A673 (cell line): ENCODE measurements at regions not wholly inside any gene's neighbourhood (a gene's known extent, or its start where the extent isn't known, plus 50 kb on each side); places are given as distances from the start of the nearest gene placed in this dataset.

Experiments used
- BruUV-seq: library from RNA; stranded (reverse); fragments of 400-500 nt; replicated peaks from 2 replicates; lab custom pipeline; 2021; lab: Mats Ljungman, UMichigan
- CTCF ChIA-PET: fragments of 300-600 bp; sonication (Branson Sonifier 250); formaldehyde crosslinking; loops from one replicate; lab custom pipeline; 2022; ENCODE audit warnings: antibody characterized with exemption; lab: Charles Lee
- POLR2A ChIA-PET: fragments of 300-600 bp; sonication (Branson Sonifier 250); formaldehyde crosslinking; loops from one replicate; lab custom pipeline; 2022; ENCODE audit warnings: antibody characterized with exemption; ENCODE audit not compliant: low non-redundant PET; lab: Charles Lee
- DNase-seq: peaks from one replicate; pipeline ENCODE4 v3.0.0-alpha.2; 2015; ENCODE audit warnings: low spot score
- H3K27ac ChIP-seq: fragments of 200-600 bp; sonication (generic); 2 replicates; pipeline ENCODE4 v1.5.1; 2016; ENCODE audit warnings: mixed run types, low read depth, mild to moderate bottlenecking, mixed read lengths, antibody characterized with exemption, low read length; ENCODE audit not compliant: poor library complexity, severe bottlenecking
- H3K27me3 ChIP-seq: fragments of 200-600 bp; sonication (generic); replicated peaks from 2 replicates; pipeline ENCODE4 v1.6.1; 2017; ENCODE audit warnings: mixed run types, low read depth, mild to moderate bottlenecking, mixed read lengths, antibody characterized with exemption, low read length; ENCODE audit not compliant: insufficient read depth, poor library complexity
- H3K36me3 ChIP-seq: fragments of 200-600 bp; sonication (generic); 2 replicates; pipeline ENCODE4 v1.6.1; 2016; ENCODE audit warnings: mixed run types, mild to moderate bottlenecking, mixed read lengths, antibody characterized with exemption, low read length; ENCODE audit not compliant: insufficient read depth, poor library complexity, severe bottlenecking
- H3K4me1 ChIP-seq: fragments of 200-600 bp; sonication (generic); 2 replicates; pipeline ENCODE4 v1.6.1; 2017; ENCODE audit warnings: mixed run types, mild to moderate bottlenecking, mixed read lengths, antibody characterized with exemption, low read length; ENCODE audit not compliant: insufficient read depth, poor library complexity, severe bottlenecking
- H3K4me3 ChIP-seq: fragments of 200-600 bp; sonication (generic); 2 replicates; pipeline ENCODE4 v1.5.1; 2016; ENCODE audit warnings: low read depth, mixed run types, mild to moderate bottlenecking, mixed read lengths, low read length; ENCODE audit not compliant: poor library complexity, severe bottlenecking
- H3K9me3 ChIP-seq: fragments of 200-600 bp; sonication (generic); 2 replicates; pipeline ENCODE4 v1.6.1; 2016; ENCODE audit warnings: mixed run types, low read depth, mild to moderate bottlenecking, mixed read lengths, antibody characterized with exemption, low read length; ENCODE audit not compliant: poor library complexity, severe bottlenecking
- EZH2 ChIP-seq: fragments of 200-600 bp; sonication (generic); IDR thresholded peaks from 2 replicates; pipeline ENCODE4 v1.6.1; 2017; ENCODE audit warnings: borderline replicate concordance, low read depth, mild to moderate bottlenecking, mixed read lengths, antibody characterized with exemption, low read length; ENCODE audit not compliant: poor library complexity, severe bottlenecking
- intact Hi-C: fragments of 100-400 bp; cut with micrococcal nuclease; formaldehyde crosslinking; loops from one replicate; pipeline ENCODE4 v1.10.0; 2022; ENCODE audit not compliant: unreplicated experiment
- TF ChIP-seq, protein P1 (sequence below): fragments of 300-800, 200-600 bp; sonication (generic); conservative IDR thresholded peaks from 2 replicates; pipeline ENCODE4 v1.5.1; 2017; ENCODE audit warnings: low read depth, mild to moderate bottlenecking, antibody characterized with exemption, low read length, moderate library complexity, mixed read lengths

DNA sequence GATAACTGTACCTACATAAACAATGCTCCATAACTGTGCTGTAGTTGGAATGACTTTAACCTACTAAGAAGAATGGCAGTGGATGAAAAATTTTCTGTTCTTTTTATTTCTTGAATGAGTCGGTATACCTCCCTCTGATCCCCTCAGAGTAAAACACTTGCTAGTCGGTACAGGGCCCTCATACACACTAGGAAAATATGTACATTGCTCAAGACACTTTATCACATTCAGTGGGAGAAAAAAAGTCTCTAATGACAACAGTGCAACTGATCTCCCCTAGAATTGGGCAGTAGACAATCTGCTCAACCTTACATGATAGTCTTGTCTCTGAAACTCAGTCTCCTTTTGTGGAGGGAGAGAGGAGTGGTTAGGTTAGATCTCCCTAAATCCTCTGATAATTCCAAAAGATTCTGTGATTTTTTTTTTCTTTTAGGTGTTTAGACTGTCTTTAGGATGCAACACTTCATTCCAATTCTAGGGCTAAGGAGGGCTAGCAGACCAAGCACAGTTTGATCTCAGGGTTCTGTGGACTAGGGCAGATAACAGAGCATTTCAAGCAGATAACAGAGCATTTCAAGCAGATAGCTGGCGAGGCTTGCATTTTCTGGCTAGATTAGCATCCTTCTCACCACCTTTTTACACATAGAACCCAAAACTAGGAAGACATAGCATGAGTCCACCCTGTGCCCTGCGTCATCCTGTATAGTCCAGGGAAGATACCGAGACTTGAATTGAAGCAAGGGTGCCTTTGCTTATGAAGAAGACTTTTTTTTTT, 100.3 kb upstream of the TNFAIP3 start:
- no peak for DNase-seq
- Histone ChIP-seq H3K27ac (no peak overlapping the region), H3K9me3 (no peaks in the 10 kb centered on the region), H3K4me3 (no peak overlapping the region), H3K27me3 (no peaks in the 10 kb centered on the region), H3K36me3 (no peaks in the 10 kb centered on the region), H3K4me1 (no peaks in the 10 kb centered on the region)
- POLR2A ChIA-PET: no interaction called here
- TF ChIP-seq EZH2: no peak
- TF ChIP-seq, protein P1, sequence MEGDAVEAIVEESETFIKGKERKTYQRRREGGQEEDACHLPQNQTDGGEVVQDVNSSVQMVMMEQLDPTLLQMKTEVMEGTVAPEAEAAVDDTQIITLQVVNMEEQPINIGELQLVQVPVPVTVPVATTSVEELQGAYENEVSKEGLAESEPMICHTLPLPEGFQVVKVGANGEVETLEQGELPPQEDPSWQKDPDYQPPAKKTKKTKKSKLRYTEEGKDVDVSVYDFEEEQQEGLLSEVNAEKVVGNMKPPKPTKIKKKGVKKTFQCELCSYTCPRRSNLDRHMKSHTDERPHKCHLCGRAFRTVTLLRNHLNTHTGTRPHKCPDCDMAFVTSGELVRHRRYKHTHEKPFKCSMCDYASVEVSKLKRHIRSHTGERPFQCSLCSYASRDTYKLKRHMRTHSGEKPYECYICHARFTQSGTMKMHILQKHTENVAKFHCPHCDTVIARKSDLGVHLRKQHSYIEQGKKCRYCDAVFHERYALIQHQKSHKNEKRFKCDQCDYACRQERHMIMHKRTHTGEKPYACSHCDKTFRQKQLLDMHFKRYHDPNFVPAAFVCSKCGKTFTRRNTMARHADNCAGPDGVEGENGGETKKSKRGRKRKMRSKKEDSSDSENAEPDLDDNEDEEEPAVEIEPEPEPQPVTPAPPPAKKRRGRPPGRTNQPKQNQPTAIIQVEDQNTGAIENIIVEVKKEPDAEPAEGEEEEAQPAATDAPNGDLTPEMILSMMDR: no peak
- no TSS peak for BruUV-seq
- CTCF ChIA-PET: no interaction called here
- intact Hi-C loops: no loop called here

DNA sequence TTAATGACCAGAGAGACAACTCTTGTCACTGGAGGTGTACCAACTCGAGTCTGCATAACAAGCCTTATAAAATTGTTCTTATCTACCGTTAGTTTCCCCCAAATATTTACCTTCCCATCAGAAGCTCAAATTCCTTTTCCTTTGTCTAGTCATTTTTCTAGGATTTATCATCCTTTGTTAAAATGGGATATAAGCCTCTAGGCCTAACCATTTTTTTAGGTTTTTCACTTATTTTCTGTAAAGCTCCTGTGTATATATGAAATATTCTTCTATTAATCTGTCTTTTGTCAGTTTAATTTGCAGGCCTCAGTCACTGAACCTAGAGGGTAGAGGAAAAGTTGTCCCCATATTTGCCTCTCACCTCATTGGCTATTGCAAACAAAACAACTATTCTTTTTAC, 99.6 kb upstream of the TNFAIP3 start:
- no peaks in the 10 kb centered on the region for H3K9me3 ChIP-seq
- H3K27me3 ChIP-seq: no peaks in the 10 kb centered on the region
- no peaks in the 10 kb centered on the region for H3K4me1 ChIP-seq
- no peak overlapping the region for H3K27ac ChIP-seq
- H3K36me3 ChIP-seq: no peaks in the 10 kb centered on the region
- no peak for TF ChIP-seq EZH2
- TF ChIP-seq, protein P1: no peak
- BruUV-seq: no TSS peak
- ChIA-PET CTCF (no interaction called here), POLR2A (no interaction called here)
- no peak overlapping the region for H3K4me3 ChIP-seq
- intact Hi-C loops: no loop called here
- DNase-seq: no peak

- no peaks in the 10 kb centered on the region for H3K36me3 ChIP-seq
- ChIA-PET CTCF (no interaction called here), POLR2A (no interaction called here)
- TF ChIP-seq, protein P1: no peak
- no peak for TF ChIP-seq EZH2
- BruUV-seq: no TSS peak
- no peak for DNase-seq
- H3K9me3 ChIP-seq: no peaks in the 10 kb centered on the region
- H3K27me3 ChIP-seq: no peaks in the 10 kb centered on the region
- intact Hi-C loops: no loop called here
- no peak overlapping the region for H3K4me3 ChIP-seq
- H3K27ac ChIP-seq: no peak overlapping the region
- no peaks in the 10 kb centered on the region for H3K4me1 ChIP-seq
These were observed 99.0 kb upstream of the TNFAIP3 start for GRCh38 chr6:137767911-137768690.
